B cell (primary cell): ENCODE measurements at regions not wholly inside any gene's neighbourhood (a gene's known extent, or its start where the extent isn't known, plus 50 kb on each side); places are given as distances from the start of the nearest gene placed in this dataset.

ENCODE experiments used
- ATAC-seq: fragments of 200-7000 bp; cut with Tn5 transposase; one replicate; pipeline ENCODE4 v1.10.0; 2021; ENCODE audit warnings: low read depth, mild to moderate bottlenecking, moderate number of reproducible peaks, moderate library complexity
- CTCF ChIA-PET: fragments of 350-600 bp; sonication (Branson Sonifier 250); formaldehyde crosslinking; loops from one replicate; lab custom pipeline; 2021; ENCODE audit warnings: antibody characterized with exemption, inconsistent platforms; lab: Charles Lee
- POLR2A ChIA-PET: fragments of 350-600 bp; sonication (Branson Sonifier 250); formaldehyde crosslinking; loops from one replicate; lab custom pipeline; 2021; ENCODE audit warnings: antibody characterized with exemption; lab: Charles Lee
- DNase-seq: peaks from one replicate; pipeline ENCODE4 v3.0.0; 2013
- H2AFZ ChIP-seq: 2 replicates; pipeline ENCODE4 v1.6.1; 2012; ENCODE audit warnings: mild to moderate bottlenecking, low read depth, low read length; ENCODE audit not compliant: insufficient read depth, poor library complexity, severe bottlenecking
- H3K27ac ChIP-seq, 2 donors: 1 replicate in 1 of 2; 2 replicates in 1 of 2; pipeline ENCODE4 v1.5.1; 2012 to 2013; ENCODE audit warnings: low read length in 2 of 2, mild to moderate bottlenecking in 2 of 2, moderate library complexity in 1 of 2
- H3K27me3 ChIP-seq, 4 experiments: fragments of 200-600 bp in 1 of 4; sonication (generic) in 1 of 4; replicated peaks in 1 of 4; 1 replicate in 2 of 4; 2 replicates in 2 of 4; pipeline versions ENCODE4 v1.6.1 to v1.7.0; 2013 to 2016; ENCODE audit warnings: low read length in 3 of 4, mild to moderate bottlenecking in 2 of 4, mixed read lengths in 1 of 4, moderate library complexity in 1 of 4; ENCODE audit not compliant: insufficient read depth in 4 of 4, control insufficient read depth in 3 of 4; ENCODE audit errors: control extremely low read depth in 1 of 4
- H3K36me3 ChIP-seq, 2 experiments: replicated peaks in 1 of 2; 1 replicate in 1 of 2; 2 replicates in 1 of 2; pipeline versions ENCODE4 v1.6.1 to v1.7.1; 2013; ENCODE audit warnings: low read length in 1 of 2; ENCODE audit not compliant: insufficient read depth in 2 of 2, control insufficient read depth in 1 of 2; ENCODE audit errors: control extremely low read depth in 1 of 2, extremely low read depth in 1 of 2
- H3K4me1 ChIP-seq, 2 donors: fragments of 200-600 bp in 1 of 2; sonication (generic) in 1 of 2; 1 replicate in 1 of 2; 2 replicates in 1 of 2; pipeline versions ENCODE4 v1.5.1 to v1.6.1; 2013 to 2017; ENCODE audit warnings: low read length in 2 of 2; ENCODE audit not compliant: control insufficient read depth in 2 of 2, insufficient read depth in 2 of 2
- H3K4me2 ChIP-seq: replicated peaks from 2 replicates; pipeline ENCODE3; 2012; ENCODE audit warnings: mild to moderate bottlenecking, low read depth, low read length; ENCODE audit not compliant: poor library complexity, severe bottlenecking
- H3K4me3 ChIP-seq, 5 experiments: fragments of 200-600 bp in 1 of 5; sonication (generic) in 1 of 5; 1 replicate in 3 of 5; 2 replicates in 2 of 5; pipeline versions ENCODE4 v1.5.1 to v1.7.0; 2011 to 2016; ENCODE audit warnings: low read length in 4 of 5, mild to moderate bottlenecking in 4 of 5, low read depth in 2 of 5, control low read depth in 1 of 5, moderate library complexity in 1 of 5; ENCODE audit not compliant: insufficient read depth in 1 of 5; ENCODE audit errors: control extremely low read depth in 1 of 5, extremely low read depth in 1 of 5
- H3K79me2 ChIP-seq: fragments of 200-600 bp; sonication (generic); one replicate; pipeline ENCODE4 v1.6.0; 2016; ENCODE audit warnings: low read length; ENCODE audit not compliant: control insufficient read depth, insufficient read depth
- H3K9ac ChIP-seq: fragments of 200-600 bp; sonication (generic); 2 replicates; pipeline ENCODE4 v1.6.1; 2017; ENCODE audit warnings: mild to moderate bottlenecking, low read length, moderate library complexity
- H3K9me3 ChIP-seq, 3 donors: one replicate each; pipeline versions ENCODE4 v1.6.1 to v1.7.1; 2013; ENCODE audit warnings: low read length in 2 of 3; ENCODE audit not compliant: control insufficient read depth in 2 of 3, insufficient read depth in 1 of 3; ENCODE audit errors: control extremely low read depth in 1 of 3
- H4K20me1 ChIP-seq: 2 replicates; pipeline ENCODE4 v1.6.0; 2012; ENCODE audit warnings: mild to moderate bottlenecking, low read length; ENCODE audit not compliant: insufficient read depth, control insufficient read depth, poor library complexity, severe bottlenecking
- H3K27ac Mint-ChIP-seq: one replicate; pipeline ENCODE4 v1.8.0; 2021; ENCODE audit warnings: mixed read lengths
- H3K27me3 Mint-ChIP-seq: one replicate; pipeline ENCODE4 v1.8.0; 2021; ENCODE audit warnings: mixed read lengths
- H3K4me1 Mint-ChIP-seq: one replicate; pipeline ENCODE4 v1.8.0; 2021; ENCODE audit warnings: mixed read lengths
- H3K4me3 Mint-ChIP-seq: one replicate; pipeline ENCODE4 v1.8.0; 2021; ENCODE audit warnings: mixed read lengths
- H3K9me3 Mint-ChIP-seq: one replicate; pipeline ENCODE4 v1.8.0; 2022; ENCODE audit warnings: mixed read lengths; ENCODE audit not compliant: insufficient read depth
- EZH2 ChIP-seq: IDR thresholded peaks from 2 replicates; pipeline ENCODE4 v1.6.1; 2012; ENCODE audit warnings: borderline replicate concordance, low read depth, mild to moderate bottlenecking, moderate library complexity, low read length; ENCODE audit not compliant: insufficient read depth, poor library complexity, severe bottlenecking
- WGBS: methylation state at CpG from one replicate; pipeline ENCODE4 v1.1.5; 2013; ENCODE audit warnings: missing lambda C conversion rate; ENCODE audit not compliant: insufficient coverage; 5-methylcytosine and 5-hydroxymethylcytosine counted together
- intact Hi-C: fragments of 100-400 bp; cut with micrococcal nuclease; formaldehyde crosslinking; loops from one replicate; pipeline ENCODE4 v1.10.0; 2022
- TF ChIP-seq, protein P1 (sequence below): fragments of 200-600 bp; IDR thresholded peaks from one replicate; pipeline ENCODE4 v1.8.0; 2022; ENCODE audit warnings: antibody characterized with exemption, mild to moderate bottlenecking

DNA sequence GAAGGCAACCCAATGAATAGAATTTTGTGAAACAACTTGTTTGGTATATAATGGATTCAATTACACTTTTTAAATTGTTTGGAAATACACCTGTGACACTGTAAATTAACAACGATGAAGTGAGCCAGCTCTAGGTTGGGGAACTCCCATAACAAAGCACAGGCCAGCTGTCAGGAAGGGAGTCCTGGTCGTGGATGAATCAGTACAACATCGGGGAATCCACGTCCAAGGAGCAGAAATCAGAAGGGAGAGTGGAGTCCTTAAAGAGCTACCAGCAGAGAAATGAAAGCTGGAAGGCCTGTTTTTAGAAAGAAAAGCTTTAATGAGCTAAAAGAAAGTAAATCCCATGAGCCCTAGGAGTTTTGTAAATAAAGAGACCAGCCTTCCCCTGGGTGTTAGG lies 223.1 kb upstream of the SLC35B3 start:
- ATAC-seq (no peak), DNase-seq (no peak)
- Histone ChIP-seq H3K79me2 (no peaks in the 10 kb centered on the region), H3K36me3 (no peaks in the 10 kb centered on the region), H4K20me1 (no peaks in the 10 kb centered on the region), H3K4me2 (no peak overlapping the region), H3K9ac (no peak overlapping the region), H2AFZ (no peak overlapping the region), H3K4me3 (no peak overlapping the region), H3K4me1 (no peaks in the 10 kb centered on the region), H3K27me3 (no peaks in the 10 kb centered on the region), H3K9me3 (no peaks in the 10 kb centered on the region), H3K27ac (no peak overlapping the region)
- Mint-ChIP-seq H3K27ac (no peak overlapping the region), H3K9me3 (no peaks in the 10 kb centered on the region), H3K4me1 (no peaks in the 10 kb centered on the region), H3K4me3 (no peak overlapping the region), H3K27me3 (no peaks in the 10 kb centered on the region)
- 83% methylated on average over 4 of the region's 4 CpGs for WGBS
- no peak for TF ChIP-seq EZH2
- TF ChIP-seq, protein P1, sequence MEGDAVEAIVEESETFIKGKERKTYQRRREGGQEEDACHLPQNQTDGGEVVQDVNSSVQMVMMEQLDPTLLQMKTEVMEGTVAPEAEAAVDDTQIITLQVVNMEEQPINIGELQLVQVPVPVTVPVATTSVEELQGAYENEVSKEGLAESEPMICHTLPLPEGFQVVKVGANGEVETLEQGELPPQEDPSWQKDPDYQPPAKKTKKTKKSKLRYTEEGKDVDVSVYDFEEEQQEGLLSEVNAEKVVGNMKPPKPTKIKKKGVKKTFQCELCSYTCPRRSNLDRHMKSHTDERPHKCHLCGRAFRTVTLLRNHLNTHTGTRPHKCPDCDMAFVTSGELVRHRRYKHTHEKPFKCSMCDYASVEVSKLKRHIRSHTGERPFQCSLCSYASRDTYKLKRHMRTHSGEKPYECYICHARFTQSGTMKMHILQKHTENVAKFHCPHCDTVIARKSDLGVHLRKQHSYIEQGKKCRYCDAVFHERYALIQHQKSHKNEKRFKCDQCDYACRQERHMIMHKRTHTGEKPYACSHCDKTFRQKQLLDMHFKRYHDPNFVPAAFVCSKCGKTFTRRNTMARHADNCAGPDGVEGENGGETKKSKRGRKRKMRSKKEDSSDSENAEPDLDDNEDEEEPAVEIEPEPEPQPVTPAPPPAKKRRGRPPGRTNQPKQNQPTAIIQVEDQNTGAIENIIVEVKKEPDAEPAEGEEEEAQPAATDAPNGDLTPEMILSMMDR = no peak
- ChIA-PET POLR2A (no interaction called here), CTCF (no interaction called here)
- intact Hi-C loops = no loop called here

DNA sequence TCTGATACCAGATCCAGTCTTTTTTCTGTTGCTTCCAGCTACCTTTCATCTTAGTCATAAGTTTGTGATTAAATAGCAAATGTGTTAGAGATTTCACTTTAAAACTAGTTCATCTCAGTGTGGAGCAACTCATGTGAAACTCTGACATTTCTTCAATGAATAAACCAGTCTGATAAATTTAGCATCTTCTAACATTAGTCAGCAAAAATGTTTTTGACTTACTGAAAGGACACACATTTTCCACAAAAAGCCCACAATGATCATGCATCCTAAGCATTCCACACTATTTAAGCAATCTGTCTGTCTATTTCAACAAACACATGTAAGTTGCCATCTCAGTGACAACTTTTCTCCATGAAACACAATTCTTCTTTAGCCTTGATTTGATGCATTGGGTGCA lies 222.2 kb upstream of the SLC35B3 start:
- no peak overlapping the region for H3K27ac Mint-ChIP-seq
- ChIA-PET CTCF (no interaction called here), POLR2A (no interaction called here)
- H3K4me3 ChIP-seq = no peak overlapping the region
- H3K4me1 Mint-ChIP-seq = no peaks in the 10 kb centered on the region
- ATAC-seq (no peak), DNase-seq (no peak)
- no peak overlapping the region for H3K9ac ChIP-seq
- H3K27ac ChIP-seq = no peak overlapping the region
- no peak overlapping the region for H2AFZ ChIP-seq
- no peak overlapping the region for H3K4me3 Mint-ChIP-seq
- no peaks in the 10 kb centered on the region for H4K20me1 ChIP-seq
- no peaks in the 10 kb centered on the region for H3K9me3 Mint-ChIP-seq
- intact Hi-C loops = no loop called here
- no peaks in the 10 kb centered on the region for H3K36me3 ChIP-seq
- no peaks in the 10 kb centered on the region for H3K27me3 ChIP-seq
- no peaks in the 10 kb centered on the region for H3K4me1 ChIP-seq
- H3K4me2 ChIP-seq = no peak overlapping the region
- H3K27me3 Mint-ChIP-seq = no peaks in the 10 kb centered on the region
- no peaks in the 10 kb centered on the region for H3K9me3 ChIP-seq
- no peaks in the 10 kb centered on the region for H3K79me2 ChIP-seq
- TF ChIP-seq, protein P1 = no peak
- TF ChIP-seq EZH2 = no peak
